HFFc6 (cell line): ENCODE measurements at regions not wholly inside any gene's neighbourhood (a gene's known extent, or its start where the extent isn't known, plus 50 kb on each side); places are given as distances from the start of the nearest gene placed in this dataset.

Experiments used
- DNase-seq: peaks from one replicate; pipeline ENCODE4 v3.0.0-alpha.2; 2018
- H3K27ac Mint-ChIP-seq: 2 replicates; pipeline ENCODE4 v1.8.0; 2020; ENCODE audit warnings: mild to moderate bottlenecking, mixed read lengths
- H3K27me3 Mint-ChIP-seq: 2 replicates; pipeline ENCODE4 v1.8.0; 2021; ENCODE audit warnings: mild to moderate bottlenecking, moderate library complexity, mixed read lengths; ENCODE audit not compliant: insufficient read depth
- H3K36me3 Mint-ChIP-seq: 2 replicates; pipeline ENCODE4 v1.8.0; 2021; ENCODE audit warnings: low read depth, mixed read lengths
- H3K4me1 Mint-ChIP-seq: 2 replicates; pipeline ENCODE4 v1.8.0; 2020; ENCODE audit warnings: low read depth, mixed read lengths
- H3K4me3 Mint-ChIP-seq: 2 replicates; pipeline ENCODE4 v1.8.0; 2020; ENCODE audit warnings: mild to moderate bottlenecking, moderate library complexity, mixed read lengths
- H3K9me3 Mint-ChIP-seq: 2 replicates; pipeline ENCODE4 v1.8.0; 2020; ENCODE audit warnings: mild to moderate bottlenecking, mixed read lengths
- CTCF ChIP-seq: fragments of 200-600 bp; sonication (generic); IDR thresholded peaks from 2 replicates; pipeline ENCODE4 v1.5.0; 2021; ENCODE audit warnings: antibody characterized with exemption, mild to moderate bottlenecking

GRCh38 chr11:92727769-92728168 is 241.7 kb upstream of the MTNR1B start:
- Mint-ChIP-seq H3K36me3 (no peaks in the 10 kb centered on the region), H3K27me3 (no peaks in the 10 kb centered on the region), H3K4me1 (no peaks in the 10 kb centered on the region), H3K27ac (no peak overlapping the region), H3K9me3 (peaks cover 25% of the 10 kb centered on the region), H3K4me3 (no peak overlapping the region)
- no peak for TF ChIP-seq CTCF
- no peak for DNase-seq

GRCh38 chr11:92728628-92729027 is 240.8 kb upstream of the MTNR1B start:
- no peaks in the 10 kb centered on the region for H3K36me3 Mint-ChIP-seq
- peaks cover 25% of the 10 kb centered on the region for H3K9me3 Mint-ChIP-seq
- H3K4me1 Mint-ChIP-seq: no peaks in the 10 kb centered on the region
- no peak for DNase-seq
- no peak for TF ChIP-seq CTCF
- H3K27ac Mint-ChIP-seq: no peak overlapping the region
- H3K27me3 Mint-ChIP-seq: peaks cover 3% of the 10 kb centered on the region; the same call in 1 of the 2 replicates
- no peak overlapping the region for H3K4me3 Mint-ChIP-seq

GRCh38 chr11:92735039-92735438 is 234.4 kb upstream of the MTNR1B start:
- DNase-seq: no peak
- TF ChIP-seq CTCF: peak; percentile 40
- Mint-ChIP-seq H3K36me3 (no peaks in the 10 kb centered on the region), H3K27ac (no peak overlapping the region), H3K4me1 (no peaks in the 10 kb centered on the region), H3K9me3 (peaks cover 25% of the 10 kb centered on the region), H3K27me3 (peaks cover 3% of the 10 kb centered on the region; the same call in 1 of the 2 replicates), H3K4me3 (no peak overlapping the region)

GRCh38 chr11:92738276-92738675 is 231.2 kb upstream of the MTNR1B start:
- no peak overlapping the region for H3K27ac Mint-ChIP-seq
- peaks cover 11% of the 10 kb centered on the region for H3K9me3 Mint-ChIP-seq
- no peak for DNase-seq
- no peaks in the 10 kb centered on the region for H3K4me1 Mint-ChIP-seq
- no peaks in the 10 kb centered on the region for H3K36me3 Mint-ChIP-seq
- no peak for TF ChIP-seq CTCF
- peaks cover 3% of the 10 kb centered on the region; the same call in 1 of the 2 replicates for H3K27me3 Mint-ChIP-seq
- no peak overlapping the region for H3K4me3 Mint-ChIP-seq

GRCh38 chr11:92739041-92739440 is 230.4 kb upstream of the MTNR1B start:
- Mint-ChIP-seq H3K27me3 (no peaks in the 10 kb centered on the region), H3K9me3 (peaks cover 14% of the 10 kb centered on the region), H3K4me3 (no peak overlapping the region), H3K36me3 (no peaks in the 10 kb centered on the region), H3K27ac (no peak overlapping the region), H3K4me1 (no peaks in the 10 kb centered on the region)
- TF ChIP-seq CTCF: no peak
- no peak for DNase-seq

GRCh38 chr11:92739491-92739890 is 230.0 kb upstream of the MTNR1B start:
- H3K4me1 Mint-ChIP-seq: no peaks in the 10 kb centered on the region
- H3K27ac Mint-ChIP-seq: no peak overlapping the region
- DNase-seq: no peak

More at GRCh38 chr11:92739491-92739890, 230.0 kb upstream of the MTNR1B start:
- H3K27me3 Mint-ChIP-seq: no peaks in the 10 kb centered on the region
- peaks cover 14% of the 10 kb centered on the region for H3K9me3 Mint-ChIP-seq
- no peak for TF ChIP-seq CTCF
- H3K4me3 Mint-ChIP-seq: no peak overlapping the region
- H3K36me3 Mint-ChIP-seq: no peaks in the 10 kb centered on the region
